Uterus (tissue), 3 donors: ENCODE measurements at regions not wholly inside any gene's neighbourhood (a gene's known extent, or its start where the extent isn't known, plus 50 kb on each side); places are given as distances from the start of the nearest gene placed in this dataset.
A peak's percentile ranks its signal among the peaks of the same experiment; 100 is the strongest.

ENCODE experiments used
- DNase-seq, 2 donors: peaks; one replicate each; pipeline ENCODE4 v3.0.0-alpha.2; 2019 to 2020
- H3K27ac ChIP-seq, 2 donors: fragments of 200-600 bp; sonication (generic); 1 replicate in 1 of 2; 2 replicates in 1 of 2; pipeline ENCODE4 v1.5.1; 2016 to 2018
- H3K27me3 ChIP-seq, 2 donors: fragments of 200-600 bp; sonication (generic); one replicate each; pipeline ENCODE4 v1.5.1; 2018 to 2019; ENCODE audit warnings: control low read depth in 1 of 2
- H3K36me3 ChIP-seq, 2 donors: fragments of 200-600 bp; sonication (generic); one replicate each; pipeline ENCODE4 v1.5.1; 2019; ENCODE audit warnings: control low read depth in 1 of 2
- H3K4me1 ChIP-seq, 2 donors: fragments of 200-600 bp; sonication (generic); one replicate each; pipeline ENCODE4 v1.5.1; 2018 to 2019; ENCODE audit warnings: control low read depth in 1 of 2
- H3K4me3 ChIP-seq, 2 donors: fragments of 200-600 bp; sonication (generic); 1 replicate in 1 of 2; 2 replicates in 1 of 2; pipeline ENCODE4 v1.5.1; 2018 to 2019; ENCODE audit warnings: mild to moderate bottlenecking in 1 of 2
- H3K9me3 ChIP-seq, 2 donors: fragments of 200-600 bp; sonication (generic); one replicate each; pipeline ENCODE4 v1.5.1; 2019; ENCODE audit warnings: control low read depth in 1 of 2
- POLR2A ChIP-seq, 2 donors: fragments of 450-650 bp; IDR thresholded peaks; one replicate each; pipeline ENCODE4 v1.6.1; 2016; ENCODE audit warnings: antibody characterized with exemption in 2 of 2, mild to moderate bottlenecking in 1 of 2, moderate library complexity in 1 of 2
- intact Hi-C: fragments of 100-400 bp; cut with DNase I; formaldehyde crosslinking; loops from one replicate; pipeline ENCODE4 v1.15.1; 2023; ENCODE audit warnings: low total_unique reads
- TF ChIP-seq, protein P1 (sequence below), 4 experiments: fragments of 200-600 bp in 2 of 4; fragments of 450-650 bp in 2 of 4; sonication (generic) in 2 of 4; IDR thresholded peaks; one replicate each; pipeline ENCODE4 v1.5.1; 2016 to 2019; ENCODE audit warnings: antibody characterized with exemption in 4 of 4, mild to moderate bottlenecking in 2 of 4, moderate library complexity in 1 of 4
- donor health status: DM: yes; HTN: yes; CAD: no.

DNA sequence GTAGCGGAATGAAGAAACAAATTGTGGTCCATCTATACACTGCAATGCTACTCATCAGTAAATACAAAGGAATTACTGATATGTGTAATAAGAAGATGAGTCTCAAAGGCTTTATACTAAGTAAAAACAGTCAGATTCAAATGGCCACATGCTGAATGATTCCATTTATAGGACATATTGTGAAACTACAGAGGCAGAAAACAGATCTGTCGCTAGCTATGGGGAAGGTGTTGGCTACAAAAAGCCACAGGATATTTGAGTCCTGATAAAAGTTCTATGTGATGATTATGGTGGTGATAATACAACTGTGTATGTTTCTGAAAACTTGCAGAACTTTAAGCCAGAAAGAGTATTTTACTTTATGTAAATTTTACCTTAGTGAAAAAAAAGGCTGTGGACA lies 313.2 kb downstream of the HDGFL1 start:
- H3K36me3 ChIP-seq: no peaks in the 10 kb centered on the region
- H3K27ac ChIP-seq: no peak overlapping the region
- H3K9me3 ChIP-seq: no peaks in the 10 kb centered on the region
- intact Hi-C loops: no loop called here
- H3K27me3 ChIP-seq: no peaks in the 10 kb centered on the region
- DNase-seq: no peak
- TF ChIP-seq, protein P1, sequence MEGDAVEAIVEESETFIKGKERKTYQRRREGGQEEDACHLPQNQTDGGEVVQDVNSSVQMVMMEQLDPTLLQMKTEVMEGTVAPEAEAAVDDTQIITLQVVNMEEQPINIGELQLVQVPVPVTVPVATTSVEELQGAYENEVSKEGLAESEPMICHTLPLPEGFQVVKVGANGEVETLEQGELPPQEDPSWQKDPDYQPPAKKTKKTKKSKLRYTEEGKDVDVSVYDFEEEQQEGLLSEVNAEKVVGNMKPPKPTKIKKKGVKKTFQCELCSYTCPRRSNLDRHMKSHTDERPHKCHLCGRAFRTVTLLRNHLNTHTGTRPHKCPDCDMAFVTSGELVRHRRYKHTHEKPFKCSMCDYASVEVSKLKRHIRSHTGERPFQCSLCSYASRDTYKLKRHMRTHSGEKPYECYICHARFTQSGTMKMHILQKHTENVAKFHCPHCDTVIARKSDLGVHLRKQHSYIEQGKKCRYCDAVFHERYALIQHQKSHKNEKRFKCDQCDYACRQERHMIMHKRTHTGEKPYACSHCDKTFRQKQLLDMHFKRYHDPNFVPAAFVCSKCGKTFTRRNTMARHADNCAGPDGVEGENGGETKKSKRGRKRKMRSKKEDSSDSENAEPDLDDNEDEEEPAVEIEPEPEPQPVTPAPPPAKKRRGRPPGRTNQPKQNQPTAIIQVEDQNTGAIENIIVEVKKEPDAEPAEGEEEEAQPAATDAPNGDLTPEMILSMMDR (IDR thresholded peaks at IDR 0.05): no peak
- TF ChIP-seq POLR2A (IDR thresholded peaks at IDR 0.05): no peak
- no peaks in the 10 kb centered on the region for H3K4me1 ChIP-seq
- no peak overlapping the region for H3K4me3 ChIP-seq

DNA sequence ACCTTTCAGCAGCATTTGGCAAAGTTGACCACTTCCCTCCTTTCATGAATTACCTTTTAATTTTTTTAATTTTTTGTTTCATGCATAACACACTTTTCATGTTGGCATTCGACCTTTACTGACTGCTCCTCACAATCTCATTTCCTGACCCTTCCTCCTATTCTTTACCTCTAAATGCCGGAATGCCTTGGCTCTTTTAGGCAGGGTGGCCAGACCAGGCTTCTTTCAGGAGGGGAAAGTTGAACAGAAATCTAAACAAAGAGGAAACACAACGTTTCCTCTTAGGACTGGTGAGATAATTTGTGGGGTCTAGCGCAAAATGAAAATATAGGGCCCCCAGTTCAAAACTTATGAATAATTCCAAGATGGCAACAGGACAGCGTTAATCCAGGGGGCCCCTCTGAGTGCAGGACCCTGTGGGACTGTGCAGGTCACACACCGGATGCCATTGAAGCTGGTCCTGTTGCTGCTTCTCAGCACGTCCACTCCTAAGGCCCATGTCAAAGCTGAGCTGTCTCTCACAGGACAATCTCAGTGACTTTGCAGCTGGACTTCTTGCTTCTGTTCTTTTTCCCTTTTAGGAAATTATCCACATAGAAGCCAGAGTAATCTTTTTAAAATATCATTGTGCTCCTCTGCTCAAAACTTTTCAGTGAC lies 313.8 kb downstream of the HDGFL1 start:
- Histone ChIP-seq H3K4me3 (no peak overlapping the region), H3K9me3 (no peaks in the 10 kb centered on the region), H3K36me3 (no peaks in the 10 kb centered on the region), H3K4me1 (no peaks in the 10 kb centered on the region), H3K27ac (peak overlapping the region in 1 of 2 donors; percentile 47), H3K27me3 (no peaks in the 10 kb centered on the region)
- intact Hi-C loops: no loop called here
- TF ChIP-seq, protein P1 (IDR thresholded peaks at IDR 0.05): no peak
- no peak for TF ChIP-seq POLR2A (IDR thresholded peaks at IDR 0.05)
- DNase-seq: no peak

DNA sequence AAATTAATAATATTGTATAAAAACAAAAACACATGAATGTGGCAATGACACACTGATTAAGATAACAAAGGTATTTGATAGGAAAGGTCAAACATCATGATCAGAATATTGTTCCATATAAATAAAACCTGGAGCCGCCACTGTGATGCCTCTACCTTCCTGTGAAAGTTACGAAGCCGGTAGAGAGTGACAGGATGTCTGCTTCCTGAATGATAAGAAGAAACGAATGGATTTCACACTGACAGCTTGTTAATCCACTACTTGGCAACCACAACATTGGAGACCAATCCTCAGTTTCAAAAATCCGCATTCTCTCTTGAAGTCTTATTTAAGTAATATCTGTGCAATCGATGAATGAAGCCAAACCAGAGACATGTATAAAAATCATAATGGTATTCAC lies 315.1 kb downstream of the HDGFL1 start:
- TF ChIP-seq POLR2A (IDR thresholded peaks at IDR 0.05): no peak
- TF ChIP-seq, protein P1 (IDR thresholded peaks at IDR 0.05): no peak
- no peaks in the 10 kb centered on the region for H3K9me3 ChIP-seq
- intact Hi-C loops: no loop called here

DNA sequence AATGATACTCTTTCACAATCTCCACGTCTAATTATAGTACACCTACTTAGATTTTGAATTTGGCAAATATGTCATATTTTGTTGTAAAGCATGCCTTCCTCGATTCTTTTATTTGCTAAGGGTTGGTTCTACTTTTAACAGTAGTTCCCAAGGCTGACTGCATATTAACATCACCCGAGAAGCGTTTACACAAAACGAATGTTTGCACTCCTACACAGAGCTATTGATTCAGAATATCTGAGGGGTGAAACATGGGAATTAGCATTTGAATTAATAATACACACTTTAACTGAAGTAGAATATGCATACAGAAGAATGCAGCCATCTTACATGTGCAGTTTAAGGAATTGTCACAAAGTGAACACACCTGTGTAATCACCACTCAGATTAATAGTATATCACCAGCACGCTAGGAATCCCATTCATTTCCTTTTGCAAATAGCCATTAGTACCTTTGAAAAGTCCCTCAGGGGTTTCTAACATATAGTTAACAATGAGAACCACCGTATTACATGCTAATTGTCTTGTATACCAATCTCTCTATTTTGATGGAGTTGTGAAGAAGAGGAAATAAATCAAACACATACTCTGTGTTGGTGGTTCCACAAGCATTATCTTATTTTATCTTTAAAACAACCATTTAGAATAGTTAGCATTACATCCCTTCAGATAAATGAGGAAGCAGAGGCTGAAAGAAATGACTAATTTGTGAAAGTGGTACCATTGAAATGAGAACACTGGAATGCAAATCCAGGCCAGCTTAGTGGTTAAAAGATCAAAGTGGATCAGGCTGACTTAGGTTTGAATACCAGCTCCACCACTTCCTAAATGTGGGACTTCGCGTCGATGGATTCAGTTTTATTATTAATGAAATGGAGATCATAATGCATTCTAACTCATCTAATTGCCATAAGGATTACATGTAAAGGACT lies 317.6 kb downstream of the HDGFL1 start:
- Histone ChIP-seq H3K27me3 (no peaks in the 10 kb centered on the region), H3K9me3 (no peaks in the 10 kb centered on the region), H3K4me1 (no peaks in the 10 kb centered on the region), H3K4me3 (no peak overlapping the region), H3K27ac (no peak overlapping the region), H3K36me3 (no peaks in the 10 kb centered on the region)
- no peak for DNase-seq
- intact Hi-C loops: no loop called here
- no peak for TF ChIP-seq POLR2A (IDR thresholded peaks at IDR 0.05)
- TF ChIP-seq, protein P1 (IDR thresholded peaks at IDR 0.05): no peak

More for the DNA sequence above, 315.1 kb downstream of the HDGFL1 start:
- H3K27ac ChIP-seq: no peak overlapping the region
- H3K4me3 ChIP-seq: no peak overlapping the region
- no peaks in the 10 kb centered on the region for H3K27me3 ChIP-seq
- H3K36me3 ChIP-seq: no peaks in the 10 kb centered on the region
- no peaks in the 10 kb centered on the region for H3K4me1 ChIP-seq
- no peak for DNase-seq

DNA sequence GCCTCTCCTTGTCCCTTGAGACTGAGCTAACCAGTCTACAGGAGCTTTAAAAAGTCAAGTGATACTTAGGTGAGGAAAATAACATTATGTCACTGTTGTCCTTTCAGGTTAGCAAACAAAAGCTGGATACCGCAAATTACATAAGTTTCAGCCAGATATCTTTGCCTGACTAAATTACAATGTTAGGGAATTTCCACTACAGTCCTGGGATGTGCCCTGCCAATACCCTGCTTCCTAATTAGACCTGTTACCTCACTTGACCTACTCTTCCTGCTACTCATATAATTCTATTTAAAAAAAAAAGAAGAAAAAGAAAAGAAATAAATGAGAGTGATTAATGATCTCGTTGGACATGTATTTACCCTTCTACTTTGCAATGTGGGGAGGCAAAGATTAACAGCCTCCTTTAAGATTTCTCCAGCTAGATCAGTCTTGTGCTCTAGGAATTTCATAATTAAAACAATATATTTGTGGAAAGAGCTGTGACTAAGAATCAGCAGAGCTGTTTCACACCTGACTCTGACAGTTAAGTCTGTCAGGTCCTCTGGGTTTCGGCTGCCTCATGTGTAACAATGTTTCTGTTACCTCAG lies 318.9 kb downstream of the HDGFL1 start:
- DNase-seq: no peak
- H3K4me3 ChIP-seq: no peak overlapping the region
- peak overlapping the region in 1 of 2 donors; percentile 13 for H3K27ac ChIP-seq
- no peaks in the 10 kb centered on the region for H3K27me3 ChIP-seq
- intact Hi-C loops: no loop called here
- H3K4me1 ChIP-seq: no peaks in the 10 kb centered on the region
- TF ChIP-seq POLR2A (IDR thresholded peaks at IDR 0.05): no peak
- TF ChIP-seq, protein P1 (IDR thresholded peaks at IDR 0.05): no peak
- no peaks in the 10 kb centered on the region for H3K9me3 ChIP-seq
- no peaks in the 10 kb centered on the region for H3K36me3 ChIP-seq
